ENCODE measurements at regions not wholly inside any gene's neighbourhood (a gene's known extent, or its start where the extent isn't known, plus 50 kb on each side); places are given as distances from the start of the nearest gene placed in this dataset.
"Not testable (repeated sequence)": the region's sequence is repeated elsewhere in the genome, so short reads cannot be mapped to it uniquely, and the experiment has no call there.

DNA sequence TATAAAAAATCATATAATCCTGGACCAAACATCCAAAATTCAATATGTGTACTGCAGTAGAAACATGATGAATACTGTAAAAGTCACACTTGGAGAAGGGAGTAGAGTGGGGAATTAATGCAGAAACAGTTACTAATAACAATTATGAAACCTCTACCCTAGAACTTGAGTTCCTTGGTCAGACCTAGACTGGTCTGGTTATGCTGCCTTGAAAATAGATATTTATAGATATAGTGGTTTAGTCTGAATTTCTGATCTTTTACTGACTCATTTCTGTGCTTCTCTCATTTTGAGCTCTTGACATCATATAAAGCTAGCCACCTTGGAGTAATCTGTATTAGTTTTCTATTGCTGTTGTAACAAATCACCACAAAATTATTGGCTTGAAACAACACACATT lies 808.7 kb upstream of the CDH10 start:
- TF ChIP-seq, protein P1, sequence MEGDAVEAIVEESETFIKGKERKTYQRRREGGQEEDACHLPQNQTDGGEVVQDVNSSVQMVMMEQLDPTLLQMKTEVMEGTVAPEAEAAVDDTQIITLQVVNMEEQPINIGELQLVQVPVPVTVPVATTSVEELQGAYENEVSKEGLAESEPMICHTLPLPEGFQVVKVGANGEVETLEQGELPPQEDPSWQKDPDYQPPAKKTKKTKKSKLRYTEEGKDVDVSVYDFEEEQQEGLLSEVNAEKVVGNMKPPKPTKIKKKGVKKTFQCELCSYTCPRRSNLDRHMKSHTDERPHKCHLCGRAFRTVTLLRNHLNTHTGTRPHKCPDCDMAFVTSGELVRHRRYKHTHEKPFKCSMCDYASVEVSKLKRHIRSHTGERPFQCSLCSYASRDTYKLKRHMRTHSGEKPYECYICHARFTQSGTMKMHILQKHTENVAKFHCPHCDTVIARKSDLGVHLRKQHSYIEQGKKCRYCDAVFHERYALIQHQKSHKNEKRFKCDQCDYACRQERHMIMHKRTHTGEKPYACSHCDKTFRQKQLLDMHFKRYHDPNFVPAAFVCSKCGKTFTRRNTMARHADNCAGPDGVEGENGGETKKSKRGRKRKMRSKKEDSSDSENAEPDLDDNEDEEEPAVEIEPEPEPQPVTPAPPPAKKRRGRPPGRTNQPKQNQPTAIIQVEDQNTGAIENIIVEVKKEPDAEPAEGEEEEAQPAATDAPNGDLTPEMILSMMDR (IDR thresholded peaks at IDR 0.05; ENCODE audit: extremely low read depth, missing control alignments) = no peak
- DNase-seq (ENCODE audit: low spot score) = no peak

DNA sequence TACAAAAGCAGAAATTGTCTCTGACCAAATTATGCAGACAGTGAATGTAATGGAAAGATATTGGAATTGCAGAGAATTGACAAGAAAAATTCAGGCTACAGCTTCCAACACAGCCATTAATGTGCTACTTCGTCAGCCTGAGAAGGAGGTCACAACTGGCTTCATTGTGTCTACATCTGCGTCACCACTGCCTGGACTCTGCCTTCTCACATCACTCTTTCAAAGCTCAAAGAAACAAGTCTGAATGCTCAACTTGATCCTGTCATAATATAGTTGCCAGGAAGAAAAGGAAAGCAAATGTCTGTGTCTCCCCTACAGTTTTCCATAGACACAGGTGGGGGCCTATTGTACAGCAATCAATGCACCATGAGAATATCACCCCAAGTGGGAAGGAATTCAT lies 806.5 kb upstream of the CDH10 start:
- no peak for DNase-seq (ENCODE audit: low spot score)
- TF ChIP-seq, protein P1 (IDR thresholded peaks at IDR 0.05; ENCODE audit: extremely low read depth, missing control alignments) = no peak

DNA sequence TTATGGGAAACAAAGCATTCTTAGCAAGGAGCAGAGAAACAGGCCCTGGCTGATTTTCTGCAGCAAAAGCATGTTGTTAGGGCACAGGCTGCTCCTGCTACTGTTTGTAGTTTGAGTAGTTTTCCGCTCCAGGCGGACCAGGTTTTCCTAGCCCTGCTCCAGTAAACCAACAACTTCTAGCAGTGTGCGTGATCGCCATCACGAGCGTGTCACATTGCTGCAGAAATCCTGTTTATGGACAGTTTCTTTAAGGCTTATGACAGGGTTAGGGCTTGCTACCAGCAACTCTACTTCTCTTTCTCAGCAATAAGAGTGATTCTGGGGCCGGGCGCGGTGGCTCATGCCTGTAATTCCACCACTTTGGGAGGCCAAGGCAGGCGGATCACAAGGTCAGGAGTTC lies 803.9 kb upstream of the CDH10 start:
- TF ChIP-seq, protein P1 (IDR thresholded peaks at IDR 0.05; ENCODE audit: extremely low read depth, missing control alignments) = no peak
- DNase-seq (ENCODE audit: low spot score) = no peak

DNA sequence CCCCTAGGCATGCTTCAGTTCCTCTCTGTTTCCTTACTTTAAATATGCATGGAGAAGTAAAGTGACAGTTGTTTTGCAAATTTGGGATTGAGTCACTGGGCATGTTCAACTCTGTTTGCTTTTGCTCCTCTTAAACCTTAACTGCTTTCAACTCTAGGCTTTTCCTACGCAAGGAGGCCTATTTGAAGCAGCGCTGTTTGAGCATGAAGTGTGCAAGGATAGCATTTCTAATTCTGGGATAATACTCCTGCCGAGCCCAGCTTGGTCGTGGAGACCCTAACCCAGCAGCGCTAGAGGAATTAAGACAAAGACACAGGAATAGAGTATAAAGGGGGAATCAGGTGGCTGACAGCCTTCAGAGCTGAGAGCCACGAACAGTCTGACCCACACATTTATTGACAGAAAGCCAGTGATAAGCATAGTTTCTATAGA lies 803.4 kb upstream of the CDH10 start:
- TF ChIP-seq, protein P1 (IDR thresholded peaks at IDR 0.05; ENCODE audit: extremely low read depth, missing control alignments) = no peak
- DNase-seq (ENCODE audit: low spot score) = no peak

DNA sequence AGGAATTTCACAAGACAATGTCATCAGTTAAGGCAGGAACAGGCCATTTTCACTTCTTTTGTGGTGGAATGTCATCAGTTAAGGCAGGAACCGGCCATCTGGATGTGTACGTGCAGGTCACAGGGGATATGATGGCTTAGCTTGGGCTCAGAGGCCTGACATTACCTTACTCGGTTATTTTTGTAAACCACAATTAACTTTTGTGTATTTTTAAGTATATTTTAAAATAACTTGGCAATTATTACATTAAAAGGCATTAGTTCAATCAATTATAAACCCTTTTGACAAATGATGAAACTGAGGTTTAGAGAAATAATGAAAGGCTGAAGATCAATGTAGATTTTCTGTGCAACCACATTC lies 801.3 kb upstream of the CDH10 start:
- not testable (repeated sequence) for DNase-seq (ENCODE audit: low spot score)

DNA sequence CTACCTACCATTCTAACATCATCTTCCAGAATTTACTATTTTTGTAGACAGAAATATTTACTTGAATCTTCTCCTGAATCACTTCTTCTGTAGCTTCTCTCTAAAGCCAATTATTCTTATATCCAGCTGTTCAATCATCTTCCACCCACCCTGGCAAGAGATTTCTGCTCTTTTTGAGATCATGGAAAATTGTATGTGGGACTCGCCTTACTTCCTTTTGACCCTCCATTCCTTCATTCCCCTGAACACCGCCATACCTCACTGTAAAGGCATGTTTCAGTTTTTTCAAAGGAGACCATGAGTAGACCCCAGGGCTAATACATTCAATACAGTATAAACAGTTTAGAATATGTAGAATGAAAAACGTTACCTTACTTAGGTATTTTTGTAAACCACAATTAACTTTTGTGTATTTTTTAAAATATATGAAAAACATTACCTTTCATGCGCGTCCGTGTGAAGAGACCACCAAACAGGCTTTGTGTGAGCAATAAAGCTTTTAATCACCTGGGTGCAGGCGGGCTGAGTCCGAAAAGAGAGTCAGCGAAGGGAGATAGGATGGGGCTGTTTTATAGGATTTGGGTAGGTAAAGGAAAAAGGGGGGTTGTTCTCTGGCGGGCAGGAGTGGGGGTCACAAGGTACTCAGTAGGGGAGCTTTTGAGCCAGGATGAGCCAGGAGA lies 800.7 kb upstream of the CDH10 start:
- DNase-seq (ENCODE audit: low spot score) = not testable (repeated sequence)

DNA sequence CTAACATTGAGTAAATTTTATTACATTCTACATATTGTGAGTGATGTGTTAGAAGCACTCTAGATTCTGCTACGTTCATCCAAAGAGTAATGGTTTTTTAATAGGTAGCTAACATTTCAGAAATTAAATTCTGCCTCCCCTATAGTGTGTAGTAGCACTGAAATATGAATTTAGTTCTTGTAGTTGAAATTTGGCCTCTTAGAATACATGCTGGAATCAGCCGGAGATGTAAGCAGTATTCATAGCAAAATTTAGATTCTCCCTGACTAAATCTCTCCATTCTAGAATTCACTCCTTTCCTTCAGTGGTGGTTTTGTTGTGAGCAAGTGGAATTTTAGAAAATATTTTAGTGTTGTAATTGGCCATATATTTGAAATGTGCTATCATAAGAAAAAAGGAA lies 799.9 kb upstream of the CDH10 start:
- DNase-seq (ENCODE audit: low spot score) = no peak
- TF ChIP-seq, protein P1 (IDR thresholded peaks at IDR 0.05; ENCODE audit: extremely low read depth, missing control alignments) = no peak

DNA sequence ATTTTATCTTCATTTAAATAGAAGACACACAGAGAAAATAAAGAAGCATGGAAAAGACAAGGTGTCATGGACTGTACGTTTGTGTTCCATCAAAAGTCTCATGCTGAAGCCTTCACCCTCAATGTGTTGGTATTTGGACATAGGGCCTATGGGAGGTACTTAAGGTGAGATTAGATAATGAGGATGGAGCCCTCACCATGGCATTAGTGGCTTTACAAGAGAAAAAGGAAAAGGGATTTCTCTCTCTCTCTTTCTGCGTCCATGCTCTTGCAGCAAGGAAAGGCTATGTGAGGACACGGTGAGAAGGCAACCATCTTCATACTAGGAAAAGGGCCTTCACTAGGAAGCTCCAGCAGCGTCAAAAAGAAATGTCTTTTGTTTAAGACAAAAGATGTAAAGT lies 797.0 kb upstream of the CDH10 start:
- DNase-seq (ENCODE audit: low spot score) = no peak
- TF ChIP-seq, protein P1 (IDR thresholded peaks at IDR 0.05; ENCODE audit: extremely low read depth, missing control alignments) = no peak

Data from GM20000 (cell line).